ENCODE measurements at regions not wholly inside any gene's neighbourhood (a gene's known extent, or its start where the extent isn't known, plus 50 kb on each side); places are given as distances from the start of the nearest gene placed in this dataset.

- TF ChIP-seq CTCF (IDR thresholded peaks at IDR 0.05; ENCODE audit: insufficient read depth in 1 of 2, low read depth in 1 of 2, low read length in 1 of 2, severe bottlenecking in 1 of 2, unreplicated experiment in 1 of 2): no peak
- H3K4me1 ChIP-seq: no peaks in the 10 kb centered on the region
- H3K9me3 ChIP-seq: no peaks in the 10 kb centered on the region
- no peak for DNase-seq
- Mint-ChIP-seq H3K9me3 (ENCODE audit: unreplicated experiment) (no peaks in the 10 kb centered on the region), H3K4me1 (ENCODE audit: low read depth, unreplicated experiment) (no peaks in the 10 kb centered on the region), H3K4me3 (ENCODE audit: unreplicated experiment) (no peak overlapping the region), H3K36me3 (ENCODE audit: insufficient read depth, unreplicated experiment) (no peaks in the 10 kb centered on the region), H3K27ac (ENCODE audit: unreplicated experiment) (no peak overlapping the region), H3K27me3 (ENCODE audit: insufficient read depth, unreplicated experiment) (peaks cover 7% of the 10 kb centered on the region)
- intact Hi-C loops (cut with micrococcal nuclease; ENCODE audit: unreplicated experiment): no loop called here
- POLR2A ChIA-PET: no interaction called here
- CTCF ChIA-PET: no interaction called here
- no TSS peak for BruUV-seq (replicated peaks)
- H3K36me3 ChIP-seq (ENCODE audit: control insufficient read depth, insufficient read depth, low read length): no peaks in the 10 kb centered on the region
- no peaks in the 10 kb centered on the region for H3K27me3 ChIP-seq (replicated peaks; ENCODE audit: control insufficient read depth, insufficient read depth, low read length)
- H3K4me3 ChIP-seq (ENCODE audit: low read depth, low read length): no peak overlapping the region
Observed at GRCh38 chr14:58887931-58888330, 250.2 kb downstream of the DACT1 start.

GRCh38 chr14:58898655-58899316 lies 261.0 kb downstream of the DACT1 start:
- CTCF ChIA-PET: no interaction called here
- Histone ChIP-seq H3K27me3 (replicated peaks; ENCODE audit: control insufficient read depth, insufficient read depth, low read length) (no peaks in the 10 kb centered on the region), H3K4me3 (ENCODE audit: low read depth, low read length) (no peak overlapping the region), H3K4me1 (no peaks in the 10 kb centered on the region), H3K36me3 (ENCODE audit: control insufficient read depth, insufficient read depth, low read length) (no peaks in the 10 kb centered on the region), H3K9me3 (no peaks in the 10 kb centered on the region)
- intact Hi-C loops (cut with micrococcal nuclease; ENCODE audit: unreplicated experiment): no loop called here
- no peaks in the 10 kb centered on the region for H3K4me1 Mint-ChIP-seq (ENCODE audit: low read depth, unreplicated experiment)
- TF ChIP-seq CTCF (IDR thresholded peaks at IDR 0.05; ENCODE audit: insufficient read depth in 1 of 2, low read depth in 1 of 2, low read length in 1 of 2, severe bottlenecking in 1 of 2, unreplicated experiment in 1 of 2): no peak
- H3K27me3 Mint-ChIP-seq (ENCODE audit: insufficient read depth, unreplicated experiment): peaks cover 7% of the 10 kb centered on the region
- POLR2A ChIA-PET: no interaction called here
- H3K4me3 Mint-ChIP-seq (ENCODE audit: unreplicated experiment): no peak overlapping the region
- H3K27ac Mint-ChIP-seq (ENCODE audit: unreplicated experiment): no peak overlapping the region
- no peak for DNase-seq
- BruUV-seq (replicated peaks): no TSS peak
- no peaks in the 10 kb centered on the region for H3K9me3 Mint-ChIP-seq (ENCODE audit: unreplicated experiment)
- no peaks in the 10 kb centered on the region for H3K36me3 Mint-ChIP-seq (ENCODE audit: insufficient read depth, unreplicated experiment)

GRCh38 chr14:58899317-58899713 lies 261.6 kb downstream of the DACT1 start:
- Mint-ChIP-seq H3K9me3 (ENCODE audit: unreplicated experiment) (no peaks in the 10 kb centered on the region), H3K27me3 (ENCODE audit: insufficient read depth, unreplicated experiment) (peaks cover 7% of the 10 kb centered on the region), H3K36me3 (ENCODE audit: insufficient read depth, unreplicated experiment) (no peaks in the 10 kb centered on the region), H3K4me1 (ENCODE audit: low read depth, unreplicated experiment) (no peaks in the 10 kb centered on the region), H3K4me3 (ENCODE audit: unreplicated experiment) (no peak overlapping the region), H3K27ac (ENCODE audit: unreplicated experiment) (no peak overlapping the region)
- ChIA-PET POLR2A (no interaction called here), CTCF (no interaction called here)
- H3K4me1 ChIP-seq: no peaks in the 10 kb centered on the region
- BruUV-seq (replicated peaks): no TSS peak
- TF ChIP-seq CTCF (IDR thresholded peaks at IDR 0.05; ENCODE audit: insufficient read depth in 1 of 2, low read depth in 1 of 2, low read length in 1 of 2, severe bottlenecking in 1 of 2, unreplicated experiment in 1 of 2): no peak
- H3K4me3 ChIP-seq (ENCODE audit: low read depth, low read length): no peak overlapping the region
- no peaks in the 10 kb centered on the region for H3K36me3 ChIP-seq (ENCODE audit: control insufficient read depth, insufficient read depth, low read length)
- no peaks in the 10 kb centered on the region for H3K9me3 ChIP-seq
- no peaks in the 10 kb centered on the region for H3K27me3 ChIP-seq (replicated peaks; ENCODE audit: control insufficient read depth, insufficient read depth, low read length)
- intact Hi-C loops (cut with micrococcal nuclease; ENCODE audit: unreplicated experiment): no loop called here
- DNase-seq: no peak
